ENCODE measurements at regions not wholly inside any gene's neighbourhood (a gene's known extent, or its start where the extent isn't known, plus 50 kb on each side); places are given as distances from the start of the nearest gene placed in this dataset.
A peak's percentile ranks its signal among the peaks of the same experiment; 100 is the strongest.

- no peaks in the 10 kb centered on the region for H3K36me3 ChIP-seq (ENCODE audit: control insufficient read depth in 3 of 3, insufficient read depth in 2 of 3, low read depth in 1 of 3, low read length in 3 of 3)
- peak overlapping the region in 2 of 3 donors; percentile 4 to 12 for H3K27ac ChIP-seq (ENCODE audit: low read depth in 1 of 3, low read length in 2 of 3)
- 77 to 85% (median 82%) methylated on average over 2 of the region's 2 CpGs for WGBS, 3 donors
- no peaks in the 10 kb centered on the region for H3K9me3 ChIP-seq (ENCODE audit: control insufficient read depth in 2 of 2, insufficient read depth in 1 of 2, low read depth in 1 of 2, low read length in 1 of 2)
- H3K27me3 ChIP-seq (ENCODE audit: control insufficient read depth in 3 of 3, insufficient read depth in 3 of 3, low read length in 3 of 3), result no peaks in the 10 kb centered on the region
- H3K4me1 ChIP-seq (ENCODE audit: control insufficient read depth in 3 of 3, insufficient read depth in 2 of 3, low read depth in 1 of 3, low read length in 2 of 3), result no peaks in the 10 kb centered on the region
- FAIRE-seq (no peak), DNase-seq (peak in 1 of 2 donors; percentile 28)
- H3K4me3 ChIP-seq (ENCODE audit: low read depth in 1 of 3, low read length in 3 of 3), result no peak overlapping the region
Observed at GRCh38 chr12:89927226-89927698, 218.6 kb upstream of the ATP2B1 start.

- Histone ChIP-seq H3K9me3 (ENCODE audit: control insufficient read depth in 2 of 2, insufficient read depth in 1 of 2, low read depth in 1 of 2, low read length in 1 of 2) (no peaks in the 10 kb centered on the region), H3K27ac (ENCODE audit: low read depth in 1 of 3, low read length in 2 of 3) (no peak overlapping the region), H3K4me3 (ENCODE audit: low read depth in 1 of 3, low read length in 3 of 3) (no peak overlapping the region), H3K4me1 (ENCODE audit: control insufficient read depth in 3 of 3, insufficient read depth in 2 of 3, low read depth in 1 of 3, low read length in 2 of 3) (no peaks in the 10 kb centered on the region), H3K27me3 (ENCODE audit: control insufficient read depth in 3 of 3, insufficient read depth in 3 of 3, low read length in 3 of 3) (no peaks in the 10 kb centered on the region), H3K36me3 (ENCODE audit: control insufficient read depth in 3 of 3, insufficient read depth in 2 of 3, low read depth in 1 of 3, low read length in 3 of 3) (no peaks in the 10 kb centered on the region)
- FAIRE-seq (no peak), DNase-seq (no peak)
- WGBS, 3 donors, result 79 to 94% (median 85%) methylated on average over 2 of the region's 2 CpGs
Observed at GRCh38 chr12:89924191-89924590, 215.6 kb upstream of the ATP2B1 start.

DNA sequence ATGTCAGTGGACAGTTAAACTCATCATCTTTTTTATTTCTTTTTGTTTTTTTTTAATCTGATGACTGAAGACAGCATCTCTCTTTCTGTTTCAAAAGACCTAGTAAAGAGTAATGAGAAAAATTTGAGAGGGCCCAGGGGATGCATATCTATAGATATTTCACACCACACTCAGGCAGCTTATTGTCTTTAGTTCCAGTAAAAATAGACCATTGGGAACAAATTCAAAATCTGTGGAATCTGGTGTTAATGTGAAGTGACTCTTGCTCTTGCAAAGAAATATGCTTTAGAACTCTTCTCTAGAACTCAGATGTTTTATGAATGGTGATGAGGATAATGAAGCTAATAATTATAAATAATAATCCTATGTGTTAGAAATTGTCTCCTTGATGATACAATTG is 214.5 kb upstream of the ATP2B1 start:
- no peak for DNase-seq

DNA sequence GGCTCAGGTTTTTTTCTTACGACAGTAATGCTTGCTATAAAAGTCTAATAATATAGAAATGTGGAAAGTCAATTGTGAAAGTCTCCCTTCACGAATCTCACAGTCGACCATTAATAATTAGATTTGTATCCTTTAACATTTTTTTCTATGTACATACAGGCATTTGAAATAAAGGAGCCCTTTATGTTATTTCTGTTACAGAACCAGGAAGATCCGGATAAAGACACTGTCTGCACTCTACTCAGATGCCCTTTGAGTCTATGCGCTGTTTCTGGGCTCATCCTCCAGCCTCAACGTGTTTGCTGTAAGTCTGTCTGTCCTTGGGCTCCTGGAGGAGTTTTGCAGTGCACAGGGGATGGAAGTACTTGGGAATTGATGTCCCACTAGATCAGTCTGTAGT is 212.2 kb upstream of the ATP2B1 start:
- 90 to 93% (median 91%) methylated on average over 6 of the region's 6 CpGs for WGBS, 3 donors
- H3K4me1 ChIP-seq (ENCODE audit: control insufficient read depth in 3 of 3, insufficient read depth in 2 of 3, low read depth in 1 of 3, low read length in 2 of 3), result peaks cover 0 to 5% (median 0%) of the 10 kb centered on the region in 3 donors
- no peaks in the 10 kb centered on the region for H3K9me3 ChIP-seq (ENCODE audit: control insufficient read depth in 2 of 2, insufficient read depth in 1 of 2, low read depth in 1 of 2, low read length in 1 of 2)
- FAIRE-seq (no peak), DNase-seq (no peak)
- H3K27me3 ChIP-seq (ENCODE audit: control insufficient read depth in 3 of 3, insufficient read depth in 3 of 3, low read length in 3 of 3), result no peaks in the 10 kb centered on the region
- no peak overlapping the region for H3K4me3 ChIP-seq (ENCODE audit: low read depth in 1 of 3, low read length in 3 of 3)
- no peaks in the 10 kb centered on the region for H3K36me3 ChIP-seq (ENCODE audit: control insufficient read depth in 3 of 3, insufficient read depth in 2 of 3, low read depth in 1 of 3, low read length in 3 of 3)
- no peak overlapping the region for H3K27ac ChIP-seq (ENCODE audit: low read depth in 1 of 3, low read length in 2 of 3)

More for the DNA sequence above, 214.5 kb upstream of the ATP2B1 start:
- peaks cover 0 to 5% (median 0%) of the 10 kb centered on the region in 3 donors for H3K4me1 ChIP-seq (ENCODE audit: control insufficient read depth in 3 of 3, insufficient read depth in 2 of 3, low read depth in 1 of 3, low read length in 2 of 3)
- H3K27ac ChIP-seq (ENCODE audit: low read depth in 1 of 3, low read length in 2 of 3), result no peak overlapping the region
- no peaks in the 10 kb centered on the region for H3K9me3 ChIP-seq (ENCODE audit: control insufficient read depth in 2 of 2, insufficient read depth in 1 of 2, low read depth in 1 of 2, low read length in 1 of 2)
- no peaks in the 10 kb centered on the region for H3K27me3 ChIP-seq (ENCODE audit: control insufficient read depth in 3 of 3, insufficient read depth in 3 of 3, low read length in 3 of 3)
- no peaks in the 10 kb centered on the region for H3K36me3 ChIP-seq (ENCODE audit: control insufficient read depth in 3 of 3, insufficient read depth in 2 of 3, low read depth in 1 of 3, low read length in 3 of 3)
- FAIRE-seq, result no peak
- no peak overlapping the region for H3K4me3 ChIP-seq (ENCODE audit: low read depth in 1 of 3, low read length in 3 of 3)

DNA sequence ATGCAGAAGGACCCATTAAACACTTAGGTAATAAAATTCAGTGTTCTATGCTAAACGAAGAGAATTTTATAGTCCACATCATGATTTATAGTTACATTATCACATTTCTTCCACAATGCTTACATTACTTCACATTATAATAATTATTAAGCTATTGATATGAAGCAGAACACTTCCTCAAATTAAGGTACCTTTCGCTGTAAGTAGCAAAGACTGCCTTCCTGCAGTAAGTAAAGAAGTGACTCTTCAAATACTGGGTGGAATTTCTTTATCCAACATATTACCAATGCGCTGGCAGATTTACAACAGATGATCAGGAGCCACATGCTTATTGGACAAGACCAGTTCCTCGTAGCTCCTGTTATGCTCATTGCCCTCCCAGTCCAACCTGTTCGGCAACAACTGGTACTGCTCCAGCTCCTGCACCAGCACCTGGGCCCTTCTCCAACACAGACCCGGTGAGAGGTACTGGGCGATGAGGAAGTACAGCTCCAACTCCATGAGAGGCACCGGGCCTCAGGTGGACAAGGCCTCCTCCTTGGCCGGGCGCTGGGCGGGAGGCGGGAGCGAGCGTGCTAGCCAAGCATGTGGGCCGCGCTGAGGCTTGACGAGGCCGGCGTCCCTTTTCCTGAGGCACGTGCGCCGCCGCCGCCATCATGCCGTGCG is 210.7 kb upstream of the ATP2B1 start:
- Histone ChIP-seq H3K27me3 (ENCODE audit: control insufficient read depth in 3 of 3, insufficient read depth in 3 of 3, low read length in 3 of 3) (no peaks in the 10 kb centered on the region), H3K36me3 (ENCODE audit: control insufficient read depth in 3 of 3, insufficient read depth in 2 of 3, low read depth in 1 of 3, low read length in 3 of 3) (no peaks in the 10 kb centered on the region), H3K9me3 (ENCODE audit: control insufficient read depth in 2 of 2, insufficient read depth in 1 of 2, low read depth in 1 of 2, low read length in 1 of 2) (no peaks in the 10 kb centered on the region), H3K4me1 (ENCODE audit: control insufficient read depth in 3 of 3, insufficient read depth in 2 of 3, low read depth in 1 of 3, low read length in 2 of 3) (peaks cover 0 to 5% (median 0%) of the 10 kb centered on the region in 3 donors), H3K4me3 (ENCODE audit: low read depth in 1 of 3, low read length in 3 of 3) (no peak overlapping the region), H3K27ac (ENCODE audit: low read depth in 1 of 3, low read length in 2 of 3) (peak overlapping the region in 1 of 3 donors; percentile 15)
- 80 to 90% (median 82%) methylated on average over 26 of the region's 26 CpGs for WGBS, 3 donors
- peak in 1 of 2 donors; percentile 69 for DNase-seq
- no peak for FAIRE-seq

GRCh38 chr12:89918172-89918846 is 209.7 kb upstream of the ATP2B1 start:
- Histone ChIP-seq H3K4me3 (ENCODE audit: low read depth in 1 of 3, low read length in 3 of 3) (no peak overlapping the region), H3K36me3 (ENCODE audit: control insufficient read depth in 3 of 3, insufficient read depth in 2 of 3, low read depth in 1 of 3, low read length in 3 of 3) (no peaks in the 10 kb centered on the region), H3K27me3 (ENCODE audit: control insufficient read depth in 3 of 3, insufficient read depth in 3 of 3, low read length in 3 of 3) (no peaks in the 10 kb centered on the region), H3K27ac (ENCODE audit: low read depth in 1 of 3, low read length in 2 of 3) (peak overlapping the region in 2 of 3 donors; percentile 53 to 78), H3K9me3 (ENCODE audit: control insufficient read depth in 2 of 2, insufficient read depth in 1 of 2, low read depth in 1 of 2, low read length in 1 of 2) (no peaks in the 10 kb centered on the region), H3K4me1 (ENCODE audit: control insufficient read depth in 3 of 3, insufficient read depth in 2 of 3, low read depth in 1 of 3, low read length in 2 of 3) (peaks cover 0 to 5% (median 0%) of the 10 kb centered on the region in 3 donors)
- 26 to 56% (median 26%) methylated on average over 5 of the region's 5 CpGs for WGBS, 3 donors
- FAIRE-seq (peak; percentile 78), DNase-seq (peak; percentile 84 to 93)

DNA sequence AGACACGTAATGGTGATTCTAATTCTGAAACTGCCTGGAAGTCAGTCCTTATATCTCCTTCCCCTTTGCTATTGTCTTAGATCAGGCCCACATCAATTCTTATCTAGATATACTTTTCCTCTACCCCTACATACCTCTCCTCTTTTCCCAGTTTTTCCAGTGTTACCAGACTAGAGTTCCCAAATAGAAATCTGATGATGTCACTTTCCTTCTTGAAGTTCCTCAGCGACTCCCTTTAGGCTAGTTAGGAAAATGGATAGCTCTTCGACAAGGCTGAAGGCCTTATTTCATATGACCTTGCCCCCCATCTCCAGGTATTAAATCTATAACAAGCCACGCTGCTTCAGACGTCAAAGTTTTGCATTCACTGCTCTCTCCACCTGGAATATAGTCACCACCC is 201.1 kb upstream of the ATP2B1 start:
- Histone ChIP-seq H3K4me1 (ENCODE audit: control insufficient read depth in 3 of 3, insufficient read depth in 2 of 3, low read depth in 1 of 3, low read length in 2 of 3) (no peaks in the 10 kb centered on the region), H3K4me3 (ENCODE audit: low read depth in 1 of 3, low read length in 3 of 3) (no peak overlapping the region), H3K27me3 (ENCODE audit: control insufficient read depth in 3 of 3, insufficient read depth in 3 of 3, low read length in 3 of 3) (no peaks in the 10 kb centered on the region), H3K9me3 (ENCODE audit: control insufficient read depth in 2 of 2, insufficient read depth in 1 of 2, low read depth in 1 of 2, low read length in 1 of 2) (peaks cover 0 to 11% of the 10 kb centered on the region in 2 donors), H3K36me3 (ENCODE audit: control insufficient read depth in 3 of 3, insufficient read depth in 2 of 3, low read depth in 1 of 3, low read length in 3 of 3) (no peaks in the 10 kb centered on the region), H3K27ac (ENCODE audit: low read depth in 1 of 3, low read length in 2 of 3) (no peak overlapping the region)
- 95 to 96% (median 95%) methylated on average over 5 of the region's 5 CpGs for WGBS, 3 donors
- DNase-seq (no peak), FAIRE-seq (no peak)

GRCh38 chr12:89907659-89908058 is 199.0 kb upstream of the ATP2B1 start:
- 28 to 70% (median 64%) methylated on average over 2 of the region's 2 CpGs for WGBS, 3 donors
- DNase-seq, result no peak
- Histone ChIP-seq H3K27me3 (ENCODE audit: control insufficient read depth in 3 of 3, insufficient read depth in 3 of 3, low read length in 3 of 3) (no peaks in the 10 kb centered on the region), H3K27ac (ENCODE audit: low read depth in 1 of 3, low read length in 2 of 3) (no peak overlapping the region), H3K4me3 (ENCODE audit: low read depth in 1 of 3, low read length in 3 of 3) (no peak overlapping the region), H3K36me3 (ENCODE audit: control insufficient read depth in 3 of 3, insufficient read depth in 2 of 3, low read depth in 1 of 3, low read length in 3 of 3) (no peaks in the 10 kb centered on the region), H3K4me1 (ENCODE audit: control insufficient read depth in 3 of 3, insufficient read depth in 2 of 3, low read depth in 1 of 3, low read length in 2 of 3) (no peaks in the 10 kb centered on the region), H3K9me3 (ENCODE audit: control insufficient read depth in 2 of 2, insufficient read depth in 1 of 2, low read depth in 1 of 2, low read length in 1 of 2) (peaks cover 0 to 11% of the 10 kb centered on the region in 2 donors)
- FAIRE-seq, result no peak
